ENCODE measurements at regions not wholly inside any gene's neighbourhood (a gene's known extent, or its start where the extent isn't known, plus 50 kb on each side); places are given as distances from the start of the nearest gene placed in this dataset.
A peak's percentile ranks its signal among the peaks of the same experiment; 100 is the strongest.
"Not testable (repeated sequence)": the region's sequence is repeated elsewhere in the genome, so short reads cannot be mapped to it uniquely, and the experiment has no call there.

DNA sequence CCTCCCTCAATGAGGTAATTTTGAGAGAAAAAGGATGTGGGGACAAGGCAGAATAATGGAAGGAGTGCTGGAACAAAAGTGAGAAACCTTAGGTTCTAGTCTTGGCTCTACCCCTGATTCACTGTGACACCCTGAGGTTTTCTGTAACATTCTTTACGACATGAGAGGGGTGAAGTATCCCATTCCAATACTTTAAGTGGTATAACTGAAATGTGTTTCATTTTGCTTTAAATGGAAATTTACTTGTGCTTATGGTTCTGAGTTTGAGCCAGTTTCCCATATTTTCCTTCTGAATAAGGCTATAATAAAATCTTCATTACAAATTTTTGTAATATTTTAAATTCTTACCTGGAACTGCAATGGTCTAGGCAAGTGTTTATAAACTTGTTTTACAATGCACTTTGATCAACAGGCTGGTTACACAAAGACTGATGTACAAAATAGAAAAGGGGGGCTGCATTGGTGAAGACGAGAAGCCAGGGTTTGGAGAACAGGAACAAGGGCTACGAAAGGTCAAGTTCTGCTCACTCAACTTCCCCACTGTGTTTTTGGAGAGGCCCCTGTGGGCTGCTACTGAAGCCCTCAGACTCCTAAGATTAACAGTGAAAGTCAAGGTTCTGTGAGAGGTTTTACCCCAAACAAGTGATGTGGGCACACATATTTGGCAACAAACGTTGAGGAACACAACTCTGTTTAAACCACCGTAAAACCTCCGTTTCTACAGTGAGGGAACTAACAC lies 171.9 kb upstream of the ELL2 start:
- peak in 1 of 3 donors; percentile 35 for DNase-seq

- DNase-seq: no peak
Observed at GRCh38 chr5:96129276-96129675, 167.6 kb upstream of the ELL2 start.

DNA sequence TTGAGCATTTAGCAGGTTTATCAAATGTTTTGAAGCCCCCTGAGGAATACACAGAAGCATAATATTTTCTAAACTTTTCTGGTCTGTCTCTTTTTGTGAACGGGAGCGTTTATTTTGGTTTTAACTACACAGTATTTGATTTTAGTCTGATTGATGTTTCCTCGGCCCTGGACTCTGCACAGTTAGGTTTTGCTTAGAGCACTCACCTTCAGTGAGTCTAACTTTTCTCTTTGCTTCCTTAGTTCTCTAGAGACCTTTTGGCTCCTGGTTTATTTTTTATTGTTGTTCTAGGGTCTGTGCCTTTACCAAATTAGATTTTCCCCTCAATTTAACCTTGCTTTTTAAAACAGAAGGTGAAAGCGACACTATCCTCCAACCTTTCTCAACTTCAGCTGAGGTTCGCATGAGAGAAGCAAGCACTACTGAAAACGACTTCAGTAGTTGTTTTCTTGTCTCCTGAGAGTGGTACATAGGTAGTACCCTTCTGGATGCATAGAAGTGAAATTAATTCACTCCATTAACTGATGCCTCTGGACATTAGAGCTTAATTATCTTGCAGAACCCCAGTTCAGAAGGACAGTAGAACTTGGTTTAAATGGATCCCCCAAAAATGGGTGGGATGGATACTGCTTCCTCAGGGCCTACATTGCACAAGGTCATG lies 166.7 kb upstream of the ELL2 start:
- no peak for DNase-seq

- peak in 1 of 3 donors; percentile 19 for DNase-seq
Observed at GRCh38 chr5:96127538-96127937, 165.9 kb upstream of the ELL2 start.

- peak in 2 of 3 donors; percentile 63 to 71 for DNase-seq
Observed at GRCh38 chr5:96125231-96125891, 163.7 kb upstream of the ELL2 start.

DNA sequence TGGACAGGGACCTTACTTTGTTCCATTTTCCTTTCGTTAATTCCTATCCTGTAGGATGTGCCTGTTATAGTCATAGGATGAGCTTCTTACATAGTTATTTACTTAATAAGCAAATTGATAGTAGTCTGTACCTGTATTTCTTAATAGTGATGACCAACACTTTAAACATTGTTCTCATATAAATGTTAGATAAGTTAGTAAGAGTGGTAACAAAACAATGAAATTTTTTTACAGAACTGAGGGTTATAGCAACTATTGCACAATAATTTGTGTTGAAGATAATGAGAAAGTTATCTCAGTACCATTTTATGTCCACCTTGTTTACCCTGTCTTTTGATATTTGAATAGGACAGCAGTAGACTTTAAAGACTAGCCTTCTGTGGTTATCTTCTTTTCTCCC lies 162.9 kb upstream of the ELL2 start:
- no peak for DNase-seq

DNA sequence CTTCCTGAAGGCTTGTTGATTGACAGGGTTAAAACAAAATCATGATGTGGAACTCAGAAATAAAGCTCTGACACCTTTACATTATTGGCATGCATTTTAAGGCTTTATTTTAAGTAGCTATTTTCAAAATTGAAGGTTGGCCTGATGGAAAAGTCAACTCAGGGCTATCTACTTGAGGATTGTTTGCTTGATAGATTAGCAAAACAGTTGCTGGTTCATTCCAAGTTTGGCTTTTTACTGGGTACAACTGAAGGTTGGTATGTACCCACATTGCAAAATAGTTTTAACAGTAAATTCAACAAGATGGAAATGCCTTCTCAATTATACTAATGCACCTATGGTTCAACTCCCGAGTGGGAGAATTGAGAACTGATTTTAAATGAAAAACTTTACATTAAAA lies 161.8 kb upstream of the ELL2 start:
- no peak for DNase-seq

DNA sequence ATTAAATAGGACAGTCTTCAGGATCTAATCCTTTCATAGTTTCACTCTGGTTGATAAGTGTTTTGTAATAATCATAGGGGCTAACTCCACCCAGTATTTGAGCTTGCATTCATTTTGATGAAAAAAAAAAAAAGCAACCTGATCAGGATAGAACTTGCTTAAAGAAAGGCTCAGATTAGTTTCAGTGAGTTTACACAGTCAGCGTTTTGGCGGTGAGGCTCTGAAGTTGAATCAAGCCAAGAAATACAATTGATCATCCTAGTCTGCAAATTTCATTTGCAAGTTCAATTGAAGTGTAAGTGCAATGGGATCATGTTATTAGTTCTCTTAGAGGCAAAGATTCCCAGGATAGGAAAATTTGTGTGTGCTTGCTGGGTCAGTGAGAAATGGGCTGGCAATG lies 159.7 kb upstream of the ELL2 start:
- peak in 1 of 3 donors; percentile 13 for DNase-seq

DNA sequence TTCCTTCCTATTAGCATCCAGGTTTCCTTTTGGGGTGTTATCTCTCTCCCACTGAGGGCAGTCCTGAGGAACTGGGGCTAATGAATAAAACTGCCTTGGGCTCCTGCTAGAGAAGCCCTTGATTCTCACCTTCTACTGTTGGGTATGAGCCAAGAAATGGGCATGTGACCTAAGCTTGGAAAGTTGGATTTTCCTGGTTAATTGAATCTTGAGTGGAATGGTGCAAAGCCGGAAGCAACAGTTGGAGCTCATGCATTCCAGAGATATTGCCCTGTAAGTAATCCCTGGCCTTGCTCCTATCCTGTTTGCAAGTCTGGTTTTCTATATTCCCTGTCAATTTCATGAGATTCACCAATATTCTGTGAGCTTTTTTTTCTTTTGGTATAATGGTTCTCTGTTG lies 158.5 kb upstream of the ELL2 start:
- DNase-seq: no peak

GRCh38 chr5:96117771-96118651 lies 156.4 kb upstream of the ELL2 start:
- DNase-seq: no peak

DNA sequence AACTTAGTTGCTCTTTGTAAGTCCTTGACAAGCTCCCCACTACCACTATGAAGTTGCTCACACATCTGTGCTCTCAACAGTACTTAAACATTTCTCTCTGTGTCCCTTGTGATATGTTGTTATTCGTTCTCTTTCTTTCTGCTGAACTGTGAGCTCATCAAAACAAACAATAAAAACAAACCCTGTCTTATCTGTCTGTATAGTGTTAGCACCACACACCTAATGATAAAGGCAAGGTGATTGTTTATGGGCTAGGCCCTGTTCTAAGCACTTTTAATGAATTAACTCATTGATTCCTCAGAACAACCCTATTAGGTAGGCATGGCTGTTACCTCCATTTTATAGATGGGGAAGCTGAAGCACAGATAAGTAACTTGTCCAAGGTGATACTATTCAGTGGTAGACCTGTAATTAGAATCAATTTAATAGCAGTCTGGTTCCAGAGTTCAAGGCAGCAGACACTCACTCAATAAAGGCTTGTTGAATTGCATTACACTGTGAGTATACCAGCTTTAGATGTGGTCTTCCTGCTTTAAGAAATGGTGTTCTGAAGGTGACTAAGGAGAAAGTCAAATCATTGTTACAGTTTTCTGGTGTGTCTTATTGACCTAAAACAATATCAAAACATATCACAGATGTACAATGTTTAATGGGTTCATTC lies 153.6 kb upstream of the ELL2 start:
- DNase-seq: no peak

GRCh38 chr5:96114736-96115135 lies 153.1 kb upstream of the ELL2 start:
- no peak for DNase-seq

DNA sequence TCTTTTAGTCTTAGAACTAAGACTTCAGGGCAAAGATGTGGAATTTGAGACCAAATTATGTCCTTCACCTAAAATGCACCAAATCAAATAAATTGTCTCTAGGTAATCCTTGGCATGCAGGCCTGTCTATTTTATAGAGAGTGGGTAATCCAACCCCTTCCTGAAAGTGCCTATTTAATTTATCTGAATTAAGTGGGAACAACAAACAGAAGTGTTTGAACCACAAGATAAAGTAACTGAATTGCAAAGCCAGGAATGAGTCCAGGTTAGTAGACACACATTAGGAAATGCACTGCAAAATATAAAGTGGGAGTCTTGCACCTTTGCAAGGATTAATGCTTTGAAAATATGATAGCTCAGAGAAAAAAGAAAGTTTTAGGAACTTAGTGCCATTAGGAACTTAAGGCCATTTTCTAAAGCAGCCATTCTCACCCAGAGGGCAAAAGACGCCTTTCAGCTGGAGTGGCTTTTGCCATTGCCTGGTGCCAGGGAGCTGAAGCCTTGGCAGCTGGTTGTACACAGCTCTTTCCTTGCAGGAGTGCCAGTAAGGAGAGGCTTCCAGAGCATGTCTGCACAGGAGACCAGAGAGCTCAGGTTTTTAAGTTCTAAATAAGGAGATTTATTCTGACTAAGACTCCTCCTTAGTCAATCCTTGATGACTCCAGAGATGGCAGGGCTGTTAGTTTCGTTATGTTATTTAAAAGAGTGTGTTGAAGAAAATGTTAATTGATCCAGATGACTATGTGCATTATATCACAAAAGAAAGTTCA lies 151.7 kb upstream of the ELL2 start:
- no peak for DNase-seq

- DNase-seq: no peak
Observed at GRCh38 chr5:96112703-96113102, 151.1 kb upstream of the ELL2 start.

DNA sequence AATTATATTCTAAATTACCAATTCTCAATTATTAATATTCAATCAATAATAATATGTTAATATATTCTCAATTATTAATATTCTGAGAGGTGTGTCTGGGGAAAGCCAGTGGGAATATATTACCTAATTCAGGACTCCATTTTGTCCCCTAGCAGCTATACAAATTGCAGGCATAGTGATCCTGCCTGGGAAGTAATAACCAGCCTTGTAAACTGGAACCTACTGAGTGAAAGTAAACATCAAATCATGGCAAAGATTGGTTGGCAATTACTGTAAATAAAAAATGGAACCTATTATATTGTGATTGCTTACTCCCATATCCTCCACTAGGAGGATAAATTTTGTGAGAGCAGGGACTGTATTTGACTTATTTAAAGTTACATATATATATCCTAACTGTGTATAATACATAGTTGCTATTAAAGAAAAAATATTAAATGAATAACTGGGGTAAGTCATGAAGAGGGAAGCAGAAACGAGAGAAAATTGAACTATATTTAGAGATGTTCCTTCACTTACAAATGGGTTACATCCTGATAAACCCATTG lies 150.5 kb upstream of the ELL2 start:
- no peak for DNase-seq

- no peak for DNase-seq
Observed at GRCh38 chr5:96111080-96111756, 149.6 kb upstream of the ELL2 start.

DNA sequence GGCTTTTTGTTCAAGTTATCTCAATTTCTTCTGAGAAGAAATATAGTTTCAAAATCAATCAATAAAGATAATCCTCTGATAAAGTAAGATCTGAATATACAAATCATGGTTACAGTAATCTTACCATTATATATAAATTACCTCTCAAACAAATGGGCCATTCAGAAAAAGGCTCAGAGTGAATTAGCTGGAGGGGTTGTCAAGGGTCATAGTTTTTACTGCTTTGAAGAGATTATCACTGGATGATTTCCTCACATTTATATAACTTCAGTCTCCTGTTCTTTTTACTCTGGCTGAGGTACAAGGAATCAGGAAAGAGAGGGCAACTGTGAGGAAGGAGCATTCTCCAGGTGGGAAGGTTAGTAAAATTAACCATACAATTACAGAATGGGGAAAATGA lies 148.6 kb upstream of the ELL2 start:
- no peak for DNase-seq

DNA sequence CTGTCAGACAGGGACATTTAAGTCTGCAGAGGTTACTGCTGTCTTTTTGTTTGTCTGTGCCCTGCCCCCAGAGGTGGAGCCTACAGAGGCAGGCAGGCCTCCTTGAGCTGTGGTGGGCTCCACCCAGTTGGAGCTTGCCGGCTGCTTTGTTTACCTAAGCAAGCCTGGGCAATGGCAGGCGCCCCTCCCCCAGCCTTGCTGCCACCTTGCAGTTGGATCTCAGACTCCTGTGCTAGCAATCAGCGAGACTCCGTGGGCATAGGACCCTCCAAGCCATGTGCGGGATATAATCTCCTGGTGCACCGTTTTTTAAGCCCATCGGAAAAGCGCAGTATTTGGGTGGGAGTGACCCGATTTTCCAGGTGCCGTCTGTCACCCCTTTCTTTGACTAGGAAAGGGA lies 147.0 kb upstream of the ELL2 start:
- DNase-seq: not testable (repeated sequence)

DNA sequence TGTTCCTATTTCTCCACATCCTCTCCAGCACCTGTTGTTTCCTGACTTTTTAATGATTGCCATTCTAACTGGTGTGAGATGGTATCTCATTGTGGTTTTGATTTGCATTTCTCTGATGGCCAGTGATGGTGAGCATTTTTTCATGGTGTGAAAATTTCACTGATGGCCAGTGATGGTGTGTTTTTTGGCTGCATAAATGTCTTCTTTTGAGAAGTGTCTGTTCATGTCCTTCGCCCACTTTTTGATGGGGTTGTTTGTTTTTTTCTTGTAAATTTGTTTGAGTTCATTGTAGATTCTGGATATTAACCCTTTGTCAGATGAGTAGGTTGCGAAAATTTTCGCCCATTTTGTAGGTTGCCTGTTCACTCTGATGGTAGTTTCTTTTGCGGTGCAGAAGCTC lies 142.2 kb upstream of the ELL2 start:
- not testable (repeated sequence) for DNase-seq
